NT2/D1 (cell line): ENCODE measurements at regions not wholly inside any gene's neighbourhood (a gene's known extent, or its start where the extent isn't known, plus 50 kb on each side); places are given as distances from the start of the nearest gene placed in this dataset.

Experiments
- SUZ12 ChIP-seq: IDR thresholded peaks from 2 replicates; pipeline ENCODE4 v1.6.1; 2011; ENCODE audit not compliant: insufficient read length, insufficient read depth; ENCODE audit errors: extremely low read depth
- ZNF274 ChIP-seq: IDR thresholded peaks from 2 replicates; pipeline ENCODE4 v1.6.1; 2011; ENCODE audit warnings: mild to moderate bottlenecking, low read depth, low read length

- no peak for TF ChIP-seq ZNF274
- no peak for TF ChIP-seq SUZ12
Measured at GRCh38 chr4:122007016-122007415, 55.2 kb upstream of the TRPC3 start.
